ENCODE measurements at regions not wholly inside any gene's neighbourhood (a gene's known extent, or its start where the extent isn't known, plus 50 kb on each side); places are given as distances from the start of the nearest gene placed in this dataset.

GRCh38 chr13:103325672-103326071, 259.5 kb upstream of the SLC10A2 start:
- TF ChIP-seq, protein P1, sequence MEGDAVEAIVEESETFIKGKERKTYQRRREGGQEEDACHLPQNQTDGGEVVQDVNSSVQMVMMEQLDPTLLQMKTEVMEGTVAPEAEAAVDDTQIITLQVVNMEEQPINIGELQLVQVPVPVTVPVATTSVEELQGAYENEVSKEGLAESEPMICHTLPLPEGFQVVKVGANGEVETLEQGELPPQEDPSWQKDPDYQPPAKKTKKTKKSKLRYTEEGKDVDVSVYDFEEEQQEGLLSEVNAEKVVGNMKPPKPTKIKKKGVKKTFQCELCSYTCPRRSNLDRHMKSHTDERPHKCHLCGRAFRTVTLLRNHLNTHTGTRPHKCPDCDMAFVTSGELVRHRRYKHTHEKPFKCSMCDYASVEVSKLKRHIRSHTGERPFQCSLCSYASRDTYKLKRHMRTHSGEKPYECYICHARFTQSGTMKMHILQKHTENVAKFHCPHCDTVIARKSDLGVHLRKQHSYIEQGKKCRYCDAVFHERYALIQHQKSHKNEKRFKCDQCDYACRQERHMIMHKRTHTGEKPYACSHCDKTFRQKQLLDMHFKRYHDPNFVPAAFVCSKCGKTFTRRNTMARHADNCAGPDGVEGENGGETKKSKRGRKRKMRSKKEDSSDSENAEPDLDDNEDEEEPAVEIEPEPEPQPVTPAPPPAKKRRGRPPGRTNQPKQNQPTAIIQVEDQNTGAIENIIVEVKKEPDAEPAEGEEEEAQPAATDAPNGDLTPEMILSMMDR (IDR thresholded peaks at IDR 0.05; ENCODE audit: borderline replicate concordance, extremely low read depth, low read length, poor library complexity, severe bottlenecking): no peak
- TF ChIP-seq EZH2 (IDR thresholded peaks at IDR 0.05; ENCODE audit: borderline replicate concordance, low read depth, low read length, severe bottlenecking): no peak
